SIG-M5 treated with dmso at 0.1 percent for 504 hours (cell line): ENCODE measurements at regions not wholly inside any gene's neighbourhood (a gene's known extent, or its start where the extent isn't known, plus 50 kb on each side); places are given as distances from the start of the nearest gene placed in this dataset.
"Not testable (repeated sequence)": the region's sequence is repeated elsewhere in the genome, so short reads cannot be mapped to it uniquely, and the experiment has no call there.

Experiments used
- DNase-seq: peaks from one replicate; lab custom pipeline; 2025; ENCODE audit not compliant: unreplicated experiment; lab: John Stamatoyannopoulos, UW

DNA sequence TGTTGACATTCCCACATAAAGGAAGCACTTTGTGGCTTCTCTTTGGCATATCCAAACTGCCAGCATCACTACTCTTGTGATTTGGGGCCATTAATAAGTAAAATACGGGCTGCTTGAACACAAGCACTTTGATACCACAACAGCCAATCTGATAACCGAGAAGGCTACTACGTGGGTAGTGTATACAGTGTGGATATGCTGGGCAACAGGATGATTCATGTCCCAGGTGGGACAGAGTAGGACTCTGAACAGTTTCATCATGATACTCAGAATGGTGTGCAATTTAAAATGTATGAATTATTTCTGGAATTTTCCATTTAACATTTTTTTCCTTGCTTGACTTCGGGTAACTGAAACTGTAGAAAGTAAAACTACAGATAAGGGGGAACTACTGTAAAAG, 225.0 kb upstream of the DDHD1 start:
- no peak for DNase-seq

DNA sequence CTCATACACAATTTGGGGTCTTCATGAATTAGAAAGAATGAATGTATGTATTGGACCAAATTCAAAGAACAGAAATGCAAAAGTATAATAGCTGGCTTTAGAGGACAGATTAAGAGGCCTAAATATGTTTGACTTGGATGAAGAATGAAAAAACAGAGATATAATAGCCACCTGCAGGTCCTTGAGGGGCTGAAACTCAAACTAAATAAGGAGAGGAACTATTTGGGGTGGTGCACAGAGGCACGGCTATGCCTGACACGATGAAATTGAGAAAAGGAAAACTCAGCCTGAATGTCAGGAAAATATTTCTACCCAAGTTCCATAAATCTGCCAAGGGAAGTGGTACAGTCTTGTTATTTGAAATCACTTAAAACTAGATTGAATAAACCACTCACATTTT, 222.9 kb upstream of the DDHD1 start:
- no peak for DNase-seq

DNA sequence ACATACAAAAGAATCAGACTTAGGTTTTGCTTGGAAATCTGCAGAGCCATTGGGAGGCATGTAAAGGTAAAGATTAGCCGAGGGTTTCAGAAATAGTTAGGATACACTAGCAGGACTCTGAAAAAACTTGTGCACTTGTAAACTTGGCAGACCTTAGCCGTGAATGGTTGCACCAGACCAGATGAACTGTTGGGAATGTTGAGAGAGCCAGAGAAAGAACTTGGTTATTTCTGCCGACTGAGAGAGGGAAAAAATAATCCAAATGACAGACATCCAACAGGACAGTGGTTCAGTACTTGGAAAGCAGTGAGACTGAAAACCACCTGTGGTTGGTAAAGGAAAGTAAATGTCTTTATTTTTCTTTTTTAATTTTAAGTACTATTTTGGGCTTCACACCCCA, 222.5 kb upstream of the DDHD1 start:
- no peak for DNase-seq

DNA sequence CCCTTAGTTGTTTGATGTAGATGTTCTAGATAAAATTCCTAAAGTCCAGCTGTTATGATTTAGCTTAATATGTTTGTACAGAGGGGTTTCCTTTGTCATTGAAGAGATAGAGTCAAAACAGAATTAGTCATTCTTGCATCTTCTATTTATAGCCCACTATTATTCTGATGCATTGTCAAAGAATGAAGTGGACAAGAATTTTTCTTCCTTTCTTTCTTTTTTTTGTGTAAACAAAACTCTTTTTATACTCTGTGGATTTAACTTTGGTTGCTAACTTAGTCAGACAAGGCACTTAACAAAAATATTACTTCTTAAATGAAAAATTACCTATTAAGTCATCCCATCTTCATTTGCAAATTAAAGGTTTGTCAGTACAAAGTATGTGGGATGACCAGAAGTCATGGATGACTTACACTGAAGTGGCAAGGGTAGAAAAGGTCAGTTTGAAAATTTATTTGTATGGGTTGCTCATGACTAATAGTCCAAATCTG, 215.6 kb upstream of the DDHD1 start:
- DNase-seq = no peak

DNA sequence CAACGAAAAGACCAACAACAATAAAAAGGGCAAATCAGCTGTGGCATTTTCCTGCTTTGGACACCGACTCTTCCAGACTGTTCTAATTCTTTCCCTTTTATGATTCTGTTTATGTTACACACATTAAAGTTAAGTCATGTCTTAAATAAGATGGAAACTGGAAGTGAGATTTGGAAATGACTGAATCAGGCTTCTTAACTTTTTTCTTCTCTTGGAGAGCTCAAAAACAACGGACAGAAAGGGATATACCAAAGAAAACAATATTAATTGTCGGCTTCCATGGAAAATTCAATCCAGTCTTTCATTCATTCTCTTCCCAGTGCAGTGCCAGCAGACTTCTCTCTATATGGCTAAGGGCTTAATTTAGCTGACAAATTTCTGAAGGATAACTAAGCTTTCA, 214.9 kb upstream of the DDHD1 start:
- DNase-seq = no peak

DNA sequence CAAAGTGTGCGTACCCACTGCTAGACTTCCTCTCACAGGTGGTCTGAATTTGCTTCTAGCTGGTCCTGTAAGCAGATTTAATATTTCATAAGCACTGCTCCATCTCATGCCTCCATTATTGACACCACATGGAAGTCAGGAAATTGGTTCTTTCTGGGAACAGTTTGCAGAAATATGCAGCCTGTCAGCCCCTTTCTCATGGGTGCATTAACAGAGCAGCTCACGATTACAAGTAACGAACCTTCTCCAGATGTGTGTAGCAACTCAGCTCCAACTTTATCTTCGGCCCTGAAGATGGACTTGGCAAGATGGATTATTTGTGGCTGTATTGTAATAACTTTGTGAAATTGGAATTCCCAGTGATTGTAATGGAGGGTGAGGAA, 214.5 kb upstream of the DDHD1 start:
- no peak for DNase-seq

DNA sequence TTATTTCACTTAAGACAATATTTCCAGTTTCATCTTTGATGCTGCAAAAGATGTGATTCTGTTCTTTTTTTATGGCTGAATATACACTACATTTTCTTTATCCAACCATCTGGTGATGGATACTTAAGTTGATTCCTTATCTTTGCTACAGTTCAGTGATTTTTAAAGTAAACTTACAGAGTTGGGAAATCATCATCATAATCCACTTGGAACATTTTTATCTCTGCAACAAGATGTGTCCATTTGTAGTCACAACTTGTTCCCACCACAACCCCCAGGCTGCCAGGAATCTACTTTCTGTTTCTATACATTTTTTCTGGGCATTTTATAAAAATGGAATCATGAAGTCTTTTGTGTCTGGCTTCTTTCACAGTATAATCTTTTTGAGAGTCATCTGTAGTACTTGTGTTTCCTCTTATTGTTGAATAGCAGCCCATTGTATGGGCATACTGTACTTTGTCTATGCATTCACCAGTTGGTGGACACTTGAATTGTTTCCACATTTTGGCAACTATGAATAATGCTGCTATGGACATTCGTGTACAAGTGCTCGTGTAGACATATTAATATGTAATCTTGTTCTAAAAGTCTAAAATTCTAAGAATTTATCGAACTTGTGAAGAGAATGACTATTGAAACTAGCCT, 212.5 kb upstream of the DDHD1 start:
- no peak for DNase-seq

DNA sequence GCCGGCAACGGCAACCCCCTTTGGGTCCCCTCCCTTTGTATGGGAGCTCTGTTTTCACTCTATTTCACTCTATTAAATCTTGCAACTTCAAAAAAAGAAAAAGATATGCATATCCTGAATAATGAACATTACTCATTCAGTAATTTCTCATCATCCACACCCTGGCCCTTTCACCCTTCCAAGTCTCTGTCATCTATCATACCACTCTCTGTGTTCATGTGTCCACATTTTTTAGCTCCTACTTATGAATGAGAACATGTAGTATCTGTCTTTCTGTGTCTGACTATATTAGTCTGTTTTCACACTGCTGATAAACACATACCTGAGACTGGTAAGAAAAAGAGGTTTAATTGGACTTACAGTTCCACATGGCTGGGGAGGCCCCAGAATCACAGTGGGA, 209.8 kb upstream of the DDHD1 start:
- not testable (repeated sequence) for DNase-seq

DNA sequence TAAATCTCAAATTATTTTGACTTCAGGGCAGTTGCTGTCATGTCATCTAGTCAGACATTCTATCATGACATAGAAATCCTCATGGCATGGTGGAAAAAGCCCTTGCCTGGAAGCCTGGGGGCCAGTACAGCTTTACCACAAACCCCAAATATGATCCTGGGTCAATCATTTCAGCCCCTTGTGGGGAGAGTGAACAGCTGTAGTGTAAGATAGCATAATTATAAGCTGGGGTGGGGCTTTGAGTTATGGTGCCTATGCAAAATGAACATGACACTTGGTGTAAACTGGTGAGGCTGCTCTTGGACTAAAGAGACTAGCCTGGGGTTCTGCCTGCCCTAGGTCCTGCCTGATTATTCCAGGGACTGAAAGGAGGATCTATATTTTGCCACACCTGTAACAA, 207.7 kb upstream of the DDHD1 start:
- no peak for DNase-seq

DNA sequence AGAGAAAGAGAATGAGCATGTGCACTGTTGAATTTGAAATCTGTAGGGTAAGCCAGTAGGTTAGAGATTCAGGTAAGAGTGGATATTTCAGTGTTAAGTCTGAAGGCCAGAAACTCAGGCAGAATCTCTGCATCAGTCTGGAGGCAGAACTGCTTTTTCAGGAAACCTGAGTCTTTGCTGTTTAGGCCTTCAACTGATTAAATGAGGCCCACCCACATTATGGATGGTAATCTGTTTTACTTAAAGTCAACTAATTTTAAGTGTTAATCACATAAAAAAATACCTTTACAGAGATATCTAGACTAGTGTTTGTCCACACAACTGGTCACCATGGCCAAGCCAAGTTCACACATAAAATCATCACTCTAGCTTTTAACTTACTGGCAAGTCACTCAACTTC, 205.0 kb upstream of the DDHD1 start:
- DNase-seq = no peak

DNA sequence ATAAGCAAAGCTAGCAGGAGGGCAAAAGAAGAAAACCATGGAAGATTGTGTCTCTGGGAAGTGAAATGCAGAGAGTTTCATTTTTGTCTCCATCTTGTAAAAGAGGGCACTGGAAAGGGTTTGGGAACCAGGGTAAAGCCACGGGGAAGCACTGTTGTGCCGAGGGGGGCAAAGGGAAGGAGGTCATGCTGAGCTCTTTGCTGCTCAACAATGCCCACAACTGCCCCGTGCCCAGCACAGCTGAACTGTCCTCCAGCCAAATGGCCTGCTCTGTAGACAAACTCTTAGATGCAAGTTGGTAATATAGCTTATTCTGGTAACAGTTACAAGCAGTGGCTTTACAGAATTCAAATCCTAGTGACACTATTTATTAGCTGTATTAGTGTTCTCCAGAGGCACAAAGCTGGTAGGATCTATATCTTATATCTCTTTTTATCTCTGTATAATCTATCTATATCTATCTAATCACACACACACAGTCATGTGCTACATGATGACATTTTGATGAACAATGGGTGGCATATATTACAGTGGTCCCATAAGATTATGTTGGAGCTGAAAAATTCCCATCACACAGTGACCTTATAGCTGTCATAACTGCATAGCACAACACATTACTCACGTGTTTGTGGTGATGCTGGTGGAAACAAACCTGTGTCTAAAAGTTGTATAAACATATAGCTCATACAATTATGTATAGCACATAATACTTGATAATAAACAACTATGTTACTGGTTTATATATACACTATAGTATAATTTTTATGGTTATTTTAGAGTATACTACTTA, 203.4 kb upstream of the DDHD1 start:
- no peak for DNase-seq

DNA sequence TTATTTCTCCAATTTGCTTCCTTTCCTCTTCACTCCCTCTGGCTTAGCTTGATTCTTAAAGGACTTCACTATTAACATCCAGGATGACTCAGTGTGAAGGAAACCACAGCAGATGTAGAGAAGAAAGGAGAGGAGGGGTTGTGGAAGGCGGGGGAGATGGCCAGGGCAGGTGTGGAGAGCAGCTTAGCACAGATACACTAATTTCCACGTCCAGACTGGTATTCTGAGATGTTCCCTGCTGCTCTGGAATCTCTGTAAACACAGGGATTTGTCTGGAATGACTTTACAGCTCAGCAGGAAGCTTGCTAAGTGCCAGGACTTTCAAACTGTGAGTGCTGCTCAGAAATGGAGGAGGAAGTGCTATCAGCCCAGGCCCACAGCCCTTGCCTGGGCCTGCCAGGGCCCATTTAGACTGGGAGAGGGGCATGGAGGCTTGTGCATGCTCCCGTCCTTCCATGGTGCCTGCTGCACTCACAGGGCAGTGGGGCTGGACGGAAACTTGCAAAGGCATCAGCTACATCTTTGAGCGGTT, 202.5 kb upstream of the DDHD1 start:
- no peak for DNase-seq

DNA sequence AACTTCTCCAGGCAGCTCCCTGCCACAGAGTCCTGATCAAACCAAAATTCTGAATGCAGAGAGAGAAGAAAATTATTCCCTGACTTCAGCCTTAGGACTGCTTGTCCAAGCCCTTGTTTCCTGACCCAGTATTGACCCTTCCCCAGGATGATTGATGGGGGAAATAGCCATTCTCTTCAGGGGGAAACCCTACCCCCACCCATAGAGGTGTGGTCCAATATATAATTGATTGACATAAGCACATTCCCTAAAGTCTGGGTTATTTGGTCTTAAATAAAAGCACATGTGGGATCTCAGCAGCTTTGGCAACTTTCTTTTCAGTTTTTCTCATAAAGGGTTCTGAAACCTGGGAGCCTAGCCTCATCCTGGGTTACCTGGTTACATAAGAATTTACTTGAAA, 201.2 kb upstream of the DDHD1 start:
- DNase-seq = no peak

DNA sequence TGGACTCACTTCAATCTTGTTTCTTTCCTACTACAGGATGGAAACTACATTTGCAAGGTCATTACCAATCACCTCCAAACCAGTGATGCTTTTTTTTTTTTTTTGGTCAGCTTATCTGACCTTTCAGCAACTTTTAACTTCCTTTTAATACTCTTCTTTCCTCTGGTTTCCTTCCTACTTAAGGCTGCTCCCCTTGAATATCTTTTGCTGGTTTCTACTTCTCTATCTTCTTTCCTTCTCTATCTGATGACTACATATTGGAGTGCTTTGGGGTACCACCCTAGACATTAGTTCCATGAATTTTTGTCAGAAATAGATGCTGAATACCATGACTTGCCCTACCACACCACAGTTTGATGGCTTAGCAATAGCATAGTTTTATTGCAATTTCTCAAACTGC, 197.7 kb upstream of the DDHD1 start:
- DNase-seq = no peak

DNA sequence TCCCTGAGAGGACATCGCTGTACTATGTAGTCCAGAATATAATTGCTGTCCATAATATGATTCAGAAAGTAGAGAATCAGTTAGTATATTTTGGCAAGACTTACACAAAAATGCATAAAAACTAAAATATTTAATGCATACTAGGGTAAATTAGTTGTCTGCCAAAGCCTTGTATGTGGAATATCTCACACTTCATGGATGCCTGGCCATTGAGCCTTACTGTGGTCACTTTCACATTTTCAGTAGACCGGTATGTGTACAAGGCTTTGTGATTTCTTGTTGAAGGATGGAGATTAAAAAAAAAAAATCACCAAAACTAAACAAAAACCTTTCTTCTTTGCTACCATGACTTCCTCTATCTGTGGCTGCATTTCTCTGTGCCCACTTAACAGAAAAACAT, 197.3 kb upstream of the DDHD1 start:
- DNase-seq = no peak

DNA sequence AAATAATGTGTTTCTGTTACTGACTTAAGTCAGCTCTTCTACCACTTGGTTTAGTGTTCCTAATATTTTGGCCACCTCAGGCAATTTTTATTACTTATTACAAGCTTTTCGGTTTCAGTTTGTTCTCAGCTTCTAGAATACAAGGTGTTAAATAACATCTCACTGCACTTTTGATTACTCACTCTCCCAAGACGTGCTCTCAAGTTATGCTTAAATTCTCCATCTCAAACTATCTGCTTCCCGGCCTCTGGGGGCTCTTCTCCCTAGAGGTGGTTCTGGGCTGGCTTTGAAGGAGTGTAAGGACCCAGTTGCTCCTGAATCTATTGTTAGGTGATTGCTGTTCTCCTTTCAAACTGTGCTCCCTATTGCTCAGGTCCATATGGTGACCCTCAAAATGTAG, 193.9 kb upstream of the DDHD1 start:
- DNase-seq = no peak

DNA sequence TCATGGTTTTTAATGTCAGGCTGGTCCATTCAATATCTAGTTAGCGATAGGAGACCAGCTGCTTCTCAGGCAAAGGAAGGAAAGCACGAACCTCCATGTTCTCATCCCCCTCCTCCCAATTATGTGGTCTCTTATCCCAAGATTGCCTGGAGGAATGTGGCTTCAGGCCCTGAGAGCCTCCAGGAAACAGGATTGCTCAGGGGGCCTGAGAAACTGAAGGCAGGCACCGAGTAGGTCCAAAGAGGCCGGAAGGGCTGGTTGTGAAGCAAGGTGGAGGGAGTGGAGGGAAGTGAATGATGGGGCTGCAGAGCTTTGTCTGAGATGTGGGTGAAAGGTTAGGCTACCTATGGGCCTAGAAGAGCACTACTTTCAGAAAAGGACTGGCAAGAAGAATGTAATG, 188.2 kb upstream of the DDHD1 start:
- no peak for DNase-seq

DNA sequence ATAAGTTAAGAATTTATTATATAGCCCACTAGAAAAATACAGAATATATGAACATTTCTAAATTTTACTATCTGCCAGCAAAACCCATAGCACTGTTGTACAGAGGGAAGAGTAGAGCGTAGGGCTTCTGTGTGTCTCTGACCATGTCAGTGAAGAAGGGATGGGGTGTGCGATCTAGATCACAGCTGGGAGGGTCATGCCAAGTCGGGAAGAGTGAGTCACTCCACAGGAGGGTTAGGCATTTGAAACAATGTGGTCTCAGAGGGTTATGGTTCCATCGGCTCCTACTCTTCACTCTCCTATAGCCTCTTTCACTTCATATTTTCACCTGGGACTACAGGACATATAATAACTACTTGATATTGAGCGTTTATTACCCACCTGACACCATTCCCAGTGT, 185.1 kb upstream of the DDHD1 start:
- DNase-seq = no peak

DNA sequence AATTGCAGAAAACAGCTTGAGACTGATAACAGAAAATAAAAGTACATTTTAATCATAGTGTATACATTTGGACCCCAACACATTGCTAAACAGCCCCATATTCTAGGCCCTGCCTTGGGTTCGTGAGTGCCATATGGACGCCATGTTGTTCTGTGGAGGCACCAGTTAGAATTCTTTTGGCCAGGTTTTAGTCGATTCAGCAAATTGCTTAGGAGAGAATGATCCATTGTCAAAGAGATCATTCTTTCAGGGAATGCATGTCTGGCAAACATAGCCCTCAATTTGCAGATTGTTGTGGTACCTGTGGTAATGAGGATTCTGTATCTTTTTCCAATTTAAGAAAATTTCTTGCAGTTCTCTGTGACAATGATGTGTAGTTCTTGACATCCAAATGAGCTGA, 183.6 kb upstream of the DDHD1 start:
- DNase-seq = no peak

DNA sequence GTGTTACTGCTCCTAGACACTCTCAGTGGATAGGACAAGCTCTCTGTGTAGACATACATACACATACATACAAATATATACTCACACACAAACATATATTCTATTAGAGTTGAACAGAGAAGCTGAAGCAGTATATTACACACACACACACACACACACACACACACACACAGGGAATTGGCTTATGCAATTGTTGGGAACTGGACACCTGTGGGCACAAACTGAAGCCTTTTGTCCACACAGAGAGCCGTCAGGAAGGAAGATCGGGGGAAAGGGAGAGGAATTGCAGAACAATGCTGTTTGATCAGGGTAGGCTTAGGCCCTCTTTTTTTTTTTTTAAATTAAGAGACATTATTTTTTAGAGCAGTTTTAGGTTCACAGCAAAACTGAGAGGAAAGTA, 180.7 kb upstream of the DDHD1 start:
- no peak for DNase-seq

DNA sequence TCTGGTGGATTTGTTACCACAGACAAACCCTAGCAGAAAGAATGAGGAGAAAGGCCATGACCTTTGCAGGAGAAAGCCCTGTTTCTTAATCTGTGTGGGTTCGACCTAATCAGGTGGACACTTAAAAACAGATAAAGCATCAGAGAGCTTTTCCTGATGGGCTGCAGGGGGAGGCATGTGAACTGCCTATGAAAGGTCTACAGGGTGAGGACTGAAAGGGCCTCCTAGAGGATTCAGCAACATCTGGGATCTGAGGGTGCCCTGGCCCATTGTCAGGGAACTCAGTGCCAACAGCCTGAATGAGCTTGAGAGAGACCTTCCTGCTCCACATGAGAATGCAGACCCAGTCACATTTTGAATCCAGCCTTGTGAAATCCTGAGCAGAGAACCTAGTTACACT, 178.8 kb upstream of the DDHD1 start:
- DNase-seq = no peak

DNA sequence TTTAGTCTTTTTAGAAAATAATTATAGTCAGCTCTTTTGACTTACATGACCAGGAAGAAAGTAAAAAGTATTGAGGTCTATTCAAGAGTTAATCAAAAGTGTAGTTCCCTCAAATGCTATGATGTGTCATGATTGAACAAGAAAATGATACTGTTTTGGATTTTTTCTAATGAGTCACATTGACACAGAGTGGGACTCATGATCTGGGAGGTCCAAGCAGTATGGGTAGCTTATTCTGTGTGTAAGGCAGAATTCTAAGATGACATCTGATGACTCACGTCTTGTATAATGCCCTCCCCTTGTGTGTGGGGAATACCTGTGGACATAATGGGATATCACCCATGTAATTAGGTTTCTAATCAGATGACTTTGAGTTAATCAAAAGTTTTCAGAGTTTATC, 178.1 kb upstream of the DDHD1 start:
- DNase-seq = no peak

DNA sequence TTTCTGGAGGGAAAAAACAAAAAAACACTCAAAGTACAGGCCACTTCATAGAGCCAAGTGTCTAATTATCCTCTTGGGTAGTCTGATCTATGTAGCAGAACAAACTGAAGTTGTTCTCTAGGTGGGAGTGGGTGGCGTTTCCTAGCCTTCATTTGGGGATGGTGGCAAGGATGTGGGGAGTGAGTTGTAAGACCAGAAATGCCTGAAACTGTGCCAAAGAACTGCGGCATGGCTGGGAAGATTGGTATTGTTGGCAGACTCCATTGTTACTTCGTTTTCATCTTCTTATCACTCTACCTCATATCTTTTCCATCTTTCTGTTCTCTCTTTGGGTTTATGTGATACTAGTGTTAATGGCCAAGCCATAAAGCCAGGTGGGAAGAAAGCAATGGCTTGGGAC, 177.3 kb upstream of the DDHD1 start:
- no peak for DNase-seq
